ENCODE measurements at regions not wholly inside any gene's neighbourhood (a gene's known extent, or its start where the extent isn't known, plus 50 kb on each side); places are given as distances from the start of the nearest gene placed in this dataset.
A peak's percentile ranks its signal among the peaks of the same experiment; 100 is the strongest.

DNA sequence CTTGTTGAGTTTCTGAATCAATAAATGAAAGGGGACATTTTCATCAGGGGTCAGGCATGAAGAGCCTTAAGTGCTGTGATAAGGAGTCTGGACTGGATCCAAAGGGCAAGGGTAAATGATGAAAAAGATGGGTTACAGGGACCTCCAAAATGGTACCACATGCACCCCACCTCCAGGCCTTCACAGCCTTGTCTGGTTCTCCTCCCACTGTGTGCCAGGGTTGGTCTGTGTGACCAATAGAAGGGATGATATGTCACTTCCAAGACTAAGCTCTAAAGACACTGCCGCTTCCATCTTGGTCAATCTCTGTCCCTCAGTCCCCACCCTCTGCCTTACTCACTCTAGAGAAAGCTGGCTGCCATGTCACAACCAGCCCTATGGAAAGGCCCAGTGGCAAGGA lies 140.6 kb downstream of the ZNF281 start:
- no peaks in the 10 kb centered on the region for H3K36me3 ChIP-seq (ENCODE audit: control insufficient read depth in 4 of 4, insufficient read depth in 3 of 4, low read depth in 1 of 4, low read length in 3 of 4)
- H3K27me3 ChIP-seq (ENCODE audit: control insufficient read depth in 4 of 4, insufficient read depth in 4 of 4, low read length in 3 of 4) = no peaks in the 10 kb centered on the region
- WGBS = 95% methylated on average over 1 of the region's 1 CpG
- no peak overlapping the region for H3K27ac ChIP-seq (ENCODE audit: low read depth in 1 of 2, low read length in 2 of 2)
- no peak for DNase-seq (ENCODE audit: low spot score)
- H3K9ac ChIP-seq (ENCODE audit: low read depth in 1 of 2, low read length in 2 of 2) = no peak overlapping the region
- TF ChIP-seq RAD21 (IDR thresholded peaks at IDR 0.05) (no peak), TAF1 (conservative IDR thresholded peaks at IDR 0.05) (no peak), HNF4G (IDR thresholded peaks at IDR 0.05) (no peak), HNF4A (conservative IDR thresholded peaks at IDR 0.05) (no peak)
- peaks cover 0 to 21% (median 12%) of the 10 kb centered on the region in 4 donors for H3K4me1 ChIP-seq (ENCODE audit: control insufficient read depth in 4 of 4, insufficient read depth in 4 of 4, low read length in 3 of 4)
- no peak overlapping the region for H3K4me3 ChIP-seq (ENCODE audit: low read depth in 1 of 3, low read length in 3 of 3)
- no peaks in the 10 kb centered on the region for H3K9me3 ChIP-seq (ENCODE audit: control insufficient read depth in 4 of 4, low read length in 3 of 4)

DNA sequence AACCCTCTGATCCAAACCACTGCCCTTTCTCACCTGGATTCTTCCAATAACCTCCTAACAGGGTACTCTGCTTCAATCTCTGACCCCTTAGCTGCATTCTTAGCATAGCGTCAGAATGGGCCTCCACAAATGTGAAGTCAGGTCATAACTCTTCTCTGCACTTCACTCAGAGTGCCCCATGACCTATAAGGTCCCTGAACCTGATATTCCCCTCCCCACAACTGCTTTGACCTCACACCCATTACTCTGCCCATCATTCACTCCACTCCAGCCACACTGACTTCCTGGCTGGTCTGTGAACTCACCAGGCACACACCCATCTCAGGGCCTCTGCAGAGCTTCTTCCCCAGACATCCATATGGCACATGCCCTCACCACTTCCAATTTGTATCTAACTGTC lies 141.9 kb downstream of the ZNF281 start:
- no peak for DNase-seq (ENCODE audit: low spot score)
- H3K4me3 ChIP-seq (ENCODE audit: low read depth in 1 of 3, low read length in 3 of 3) = no peak overlapping the region
- no peak overlapping the region for H3K27ac ChIP-seq (ENCODE audit: low read depth in 1 of 2, low read length in 2 of 2)
- H3K27me3 ChIP-seq (ENCODE audit: control insufficient read depth in 4 of 4, insufficient read depth in 4 of 4, low read length in 3 of 4) = no peaks in the 10 kb centered on the region
- H3K9ac ChIP-seq (ENCODE audit: low read depth in 1 of 2, low read length in 2 of 2) = no peak overlapping the region
- no peaks in the 10 kb centered on the region for H3K9me3 ChIP-seq (ENCODE audit: control insufficient read depth in 4 of 4, low read length in 3 of 4)
- no peaks in the 10 kb centered on the region for H3K36me3 ChIP-seq (ENCODE audit: control insufficient read depth in 4 of 4, insufficient read depth in 3 of 4, low read depth in 1 of 4, low read length in 3 of 4)
- TF ChIP-seq, protein P1, sequence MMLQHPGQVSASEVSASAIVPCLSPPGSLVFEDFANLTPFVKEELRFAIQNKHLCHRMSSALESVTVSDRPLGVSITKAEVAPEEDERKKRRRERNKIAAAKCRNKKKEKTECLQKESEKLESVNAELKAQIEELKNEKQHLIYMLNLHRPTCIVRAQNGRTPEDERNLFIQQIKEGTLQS (IDR thresholded peaks at IDR 0.05) = no peak
- TF ChIP-seq, protein P2, sequence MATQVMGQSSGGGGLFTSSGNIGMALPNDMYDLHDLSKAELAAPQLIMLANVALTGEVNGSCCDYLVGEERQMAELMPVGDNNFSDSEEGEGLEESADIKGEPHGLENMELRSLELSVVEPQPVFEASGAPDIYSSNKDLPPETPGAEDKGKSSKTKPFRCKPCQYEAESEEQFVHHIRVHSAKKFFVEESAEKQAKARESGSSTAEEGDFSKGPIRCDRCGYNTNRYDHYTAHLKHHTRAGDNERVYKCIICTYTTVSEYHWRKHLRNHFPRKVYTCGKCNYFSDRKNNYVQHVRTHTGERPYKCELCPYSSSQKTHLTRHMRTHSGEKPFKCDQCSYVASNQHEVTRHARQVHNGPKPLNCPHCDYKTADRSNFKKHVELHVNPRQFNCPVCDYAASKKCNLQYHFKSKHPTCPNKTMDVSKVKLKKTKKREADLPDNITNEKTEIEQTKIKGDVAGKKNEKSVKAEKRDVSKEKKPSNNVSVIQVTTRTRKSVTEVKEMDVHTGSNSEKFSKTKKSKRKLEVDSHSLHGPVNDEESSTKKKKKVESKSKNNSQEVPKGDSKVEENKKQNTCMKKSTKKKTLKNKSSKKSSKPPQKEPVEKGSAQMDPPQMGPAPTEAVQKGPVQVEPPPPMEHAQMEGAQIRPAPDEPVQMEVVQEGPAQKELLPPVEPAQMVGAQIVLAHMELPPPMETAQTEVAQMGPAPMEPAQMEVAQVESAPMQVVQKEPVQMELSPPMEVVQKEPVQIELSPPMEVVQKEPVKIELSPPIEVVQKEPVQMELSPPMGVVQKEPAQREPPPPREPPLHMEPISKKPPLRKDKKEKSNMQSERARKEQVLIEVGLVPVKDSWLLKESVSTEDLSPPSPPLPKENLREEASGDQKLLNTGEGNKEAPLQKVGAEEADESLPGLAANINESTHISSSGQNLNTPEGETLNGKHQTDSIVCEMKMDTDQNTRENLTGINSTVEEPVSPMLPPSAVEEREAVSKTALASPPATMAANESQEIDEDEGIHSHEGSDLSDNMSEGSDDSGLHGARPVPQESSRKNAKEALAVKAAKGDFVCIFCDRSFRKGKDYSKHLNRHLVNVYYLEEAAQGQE (IDR thresholded peaks at IDR 0.05) = no peak
- no peak for TF ChIP-seq GABPA (IDR thresholded peaks at IDR 0.05 in 1 of 2, conservative IDR thresholded peaks at IDR 0.05 in 1 of 2)
- peaks cover 0 to 15% (median 6%) of the 10 kb centered on the region in 4 donors for H3K4me1 ChIP-seq (ENCODE audit: control insufficient read depth in 4 of 4, insufficient read depth in 4 of 4, low read length in 3 of 4)
- WGBS = 94% methylated on average over 1 of the region's 1 CpG

- WGBS = 62% methylated on average over 4 of the region's 4 CpGs
- Histone ChIP-seq H3K27ac (ENCODE audit: low read depth in 1 of 2, low read length in 2 of 2) (no peak overlapping the region), H3K4me1 (ENCODE audit: control insufficient read depth in 4 of 4, insufficient read depth in 4 of 4, low read length in 3 of 4) (peaks cover 0 to 11% (median 2%) of the 10 kb centered on the region in 4 donors), H3K9ac (ENCODE audit: low read depth in 1 of 2, low read length in 2 of 2) (no peak overlapping the region), H3K9me3 (ENCODE audit: control insufficient read depth in 4 of 4, low read length in 3 of 4) (no peaks in the 10 kb centered on the region), H3K36me3 (ENCODE audit: control insufficient read depth in 4 of 4, insufficient read depth in 3 of 4, low read depth in 1 of 4, low read length in 3 of 4) (no peaks in the 10 kb centered on the region), H3K27me3 (ENCODE audit: control insufficient read depth in 4 of 4, insufficient read depth in 4 of 4, low read length in 3 of 4) (no peaks in the 10 kb centered on the region), H3K4me3 (ENCODE audit: low read depth in 1 of 3, low read length in 3 of 3) (no peak overlapping the region)
- no peak for DNase-seq (ENCODE audit: low spot score)
- TF ChIP-seq TAF1 (conservative IDR thresholded peaks at IDR 0.05) = no peak
- TF ChIP-seq, protein P3, sequence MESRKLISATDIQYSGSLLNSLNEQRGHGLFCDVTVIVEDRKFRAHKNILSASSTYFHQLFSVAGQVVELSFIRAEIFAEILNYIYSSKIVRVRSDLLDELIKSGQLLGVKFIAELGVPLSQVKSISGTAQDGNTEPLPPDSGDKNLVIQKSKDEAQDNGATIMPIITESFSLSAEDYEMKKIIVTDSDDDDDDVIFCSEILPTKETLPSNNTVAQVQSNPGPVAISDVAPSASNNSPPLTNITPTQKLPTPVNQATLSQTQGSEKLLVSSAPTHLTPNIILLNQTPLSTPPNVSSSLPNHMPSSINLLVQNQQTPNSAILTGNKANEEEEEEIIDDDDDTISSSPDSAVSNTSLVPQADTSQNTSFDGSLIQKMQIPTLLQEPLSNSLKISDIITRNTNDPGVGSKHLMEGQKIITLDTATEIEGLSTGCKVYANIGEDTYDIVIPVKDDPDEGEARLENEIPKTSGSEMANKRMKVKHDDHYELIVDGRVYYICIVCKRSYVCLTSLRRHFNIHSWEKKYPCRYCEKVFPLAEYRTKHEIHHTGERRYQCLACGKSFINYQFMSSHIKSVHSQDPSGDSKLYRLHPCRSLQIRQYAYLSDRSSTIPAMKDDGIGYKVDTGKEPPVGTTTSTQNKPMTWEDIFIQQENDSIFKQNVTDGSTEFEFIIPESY (IDR thresholded peaks at IDR 0.05) = no peak
- peak in 1 of 2 donors; percentile 35 for TF ChIP-seq RAD21 (IDR thresholded peaks at IDR 0.05)
- TF ChIP-seq SP1 (IDR thresholded peaks at IDR 0.05) = no peak
- TF ChIP-seq, protein P4, sequence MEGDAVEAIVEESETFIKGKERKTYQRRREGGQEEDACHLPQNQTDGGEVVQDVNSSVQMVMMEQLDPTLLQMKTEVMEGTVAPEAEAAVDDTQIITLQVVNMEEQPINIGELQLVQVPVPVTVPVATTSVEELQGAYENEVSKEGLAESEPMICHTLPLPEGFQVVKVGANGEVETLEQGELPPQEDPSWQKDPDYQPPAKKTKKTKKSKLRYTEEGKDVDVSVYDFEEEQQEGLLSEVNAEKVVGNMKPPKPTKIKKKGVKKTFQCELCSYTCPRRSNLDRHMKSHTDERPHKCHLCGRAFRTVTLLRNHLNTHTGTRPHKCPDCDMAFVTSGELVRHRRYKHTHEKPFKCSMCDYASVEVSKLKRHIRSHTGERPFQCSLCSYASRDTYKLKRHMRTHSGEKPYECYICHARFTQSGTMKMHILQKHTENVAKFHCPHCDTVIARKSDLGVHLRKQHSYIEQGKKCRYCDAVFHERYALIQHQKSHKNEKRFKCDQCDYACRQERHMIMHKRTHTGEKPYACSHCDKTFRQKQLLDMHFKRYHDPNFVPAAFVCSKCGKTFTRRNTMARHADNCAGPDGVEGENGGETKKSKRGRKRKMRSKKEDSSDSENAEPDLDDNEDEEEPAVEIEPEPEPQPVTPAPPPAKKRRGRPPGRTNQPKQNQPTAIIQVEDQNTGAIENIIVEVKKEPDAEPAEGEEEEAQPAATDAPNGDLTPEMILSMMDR (IDR thresholded peaks at IDR 0.05; ENCODE audit: low read depth, low read length, missing input control) = no peak
These were observed 142.4 kb downstream of the ZNF281 start for GRCh38 chr1:200267458-200267857.

Measured in liver (tissue), 8 donors.